MV-4-11 (cell line): ENCODE measurements at regions not wholly inside any gene's neighbourhood (a gene's known extent, or its start where the extent isn't known, plus 50 kb on each side); places are given as distances from the start of the nearest gene placed in this dataset.
"Not testable (repeated sequence)": the region's sequence is repeated elsewhere in the genome, so short reads cannot be mapped to it uniquely, and the experiment has no call there.

Experiments used
- DNase-seq: peaks from one replicate; lab custom pipeline; 2025; lab: John Stamatoyannopoulos, UW

DNA sequence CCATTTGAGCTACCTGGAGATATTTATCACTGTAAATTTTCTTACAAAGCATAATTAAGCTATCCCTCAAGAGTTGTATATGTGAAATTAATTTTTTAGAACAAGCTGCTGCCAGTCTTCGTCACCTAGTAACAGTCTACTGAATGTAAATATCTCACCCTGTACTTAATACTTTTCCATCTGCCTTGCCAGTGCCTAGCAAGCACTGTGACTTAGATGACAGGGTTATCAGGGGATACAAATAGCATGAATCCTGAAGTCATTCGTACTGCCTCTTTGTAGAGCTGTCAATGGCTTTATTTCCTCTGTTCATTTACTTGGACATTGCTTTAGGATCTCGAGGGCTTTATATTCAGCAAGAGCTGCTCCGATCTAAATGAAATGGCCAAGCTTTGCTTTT is 763.6 kb downstream of the ADCYAP1 start:
- DNase-seq: no peak

DNA sequence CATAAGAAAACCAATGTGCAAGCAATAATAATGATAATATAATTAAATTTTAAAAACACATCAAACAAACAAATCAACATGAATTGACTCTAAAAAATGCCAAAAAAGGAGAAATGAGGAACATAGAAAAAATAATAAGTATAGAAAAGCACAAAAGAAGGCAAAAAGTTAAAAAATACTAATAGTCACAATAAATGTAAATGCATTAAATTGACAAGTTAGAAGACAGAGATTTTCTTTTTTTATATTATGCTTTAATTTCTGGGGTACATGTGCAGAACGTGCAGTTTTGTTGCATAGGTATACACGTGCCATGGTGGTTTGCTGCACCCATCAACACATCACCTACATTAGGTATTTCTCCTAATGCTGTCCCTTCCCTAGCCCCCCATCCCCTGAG is 767.0 kb downstream of the ADCYAP1 start:
- DNase-seq: not testable (repeated sequence)

DNA sequence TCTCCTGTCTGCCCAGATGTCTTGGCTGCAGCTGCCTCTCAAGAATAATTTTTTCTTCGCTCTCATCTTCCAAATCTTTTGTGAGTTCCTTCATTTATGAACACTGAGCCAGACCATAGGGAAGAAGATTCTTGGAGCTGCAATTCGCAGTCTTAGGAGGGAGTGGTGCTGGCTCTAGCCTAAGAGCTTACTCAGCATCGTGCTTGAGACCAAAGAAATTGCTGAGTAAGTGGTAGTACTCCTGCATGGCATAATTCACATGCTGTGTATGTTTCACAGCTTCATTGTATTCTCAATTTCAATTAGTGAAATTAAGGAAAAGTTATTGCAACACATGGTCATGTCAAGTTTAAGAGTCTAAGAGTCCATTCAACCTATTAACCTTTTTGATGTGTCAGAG is 771.7 kb downstream of the ADCYAP1 start:
- no peak for DNase-seq

DNA sequence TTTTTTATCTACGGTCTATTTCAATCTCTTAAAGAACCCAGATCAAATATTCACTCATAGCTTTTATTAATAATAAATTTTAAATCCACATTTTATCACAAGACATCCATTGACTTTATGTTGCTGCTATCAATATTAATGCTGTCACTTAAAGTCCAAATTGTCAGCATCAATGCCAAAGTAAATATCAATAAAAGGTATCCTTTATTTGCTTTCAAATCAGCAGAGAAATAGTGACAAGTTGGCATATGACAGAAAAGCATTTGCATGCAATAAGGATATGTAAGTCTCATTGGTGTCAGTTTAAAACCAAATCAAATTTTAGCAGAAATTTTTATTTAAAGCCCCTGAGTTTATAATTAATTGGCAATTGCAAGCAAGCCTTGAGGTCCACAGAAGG is 775.4 kb downstream of the ADCYAP1 start:
- DNase-seq: no peak

DNA sequence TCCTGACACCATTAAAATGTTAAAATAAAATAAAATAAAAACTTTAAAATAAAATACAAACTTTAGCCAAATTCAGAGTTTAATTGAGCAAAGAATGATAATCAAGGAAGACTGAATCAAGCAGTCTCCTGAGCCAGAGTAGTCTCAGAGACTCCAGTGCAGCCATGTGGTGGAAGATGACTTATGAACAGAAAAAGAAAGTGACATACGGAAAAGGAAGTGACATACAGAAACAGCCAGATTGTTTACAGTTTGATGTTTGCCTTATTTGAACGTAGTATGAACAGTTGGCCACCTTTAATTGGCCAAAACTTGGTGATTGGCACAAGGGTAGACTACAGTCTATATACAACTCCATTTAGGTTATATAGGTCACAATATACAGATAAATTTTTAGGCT is 787.2 kb downstream of the ADCYAP1 start:
- DNase-seq: no peak

DNA sequence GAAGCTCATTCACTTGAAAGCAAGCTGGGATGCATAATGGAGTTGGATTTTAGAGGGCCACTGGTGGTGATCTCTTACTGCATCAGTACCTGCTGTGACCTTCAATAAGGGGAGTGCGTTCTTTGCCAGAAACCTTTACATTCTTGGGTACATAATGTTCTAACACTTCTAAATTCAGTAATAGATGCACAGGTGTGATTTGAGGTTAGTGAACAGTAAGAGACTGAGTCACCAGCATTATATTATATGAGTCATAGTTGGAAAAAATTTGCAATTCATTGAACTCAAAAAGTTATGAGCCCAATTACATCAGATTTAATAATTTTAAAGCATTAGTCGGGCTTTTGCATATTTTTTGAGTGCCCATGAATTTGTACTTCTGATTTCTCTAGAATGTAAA is 803.3 kb downstream of the ADCYAP1 start:
- DNase-seq: no peak

DNA sequence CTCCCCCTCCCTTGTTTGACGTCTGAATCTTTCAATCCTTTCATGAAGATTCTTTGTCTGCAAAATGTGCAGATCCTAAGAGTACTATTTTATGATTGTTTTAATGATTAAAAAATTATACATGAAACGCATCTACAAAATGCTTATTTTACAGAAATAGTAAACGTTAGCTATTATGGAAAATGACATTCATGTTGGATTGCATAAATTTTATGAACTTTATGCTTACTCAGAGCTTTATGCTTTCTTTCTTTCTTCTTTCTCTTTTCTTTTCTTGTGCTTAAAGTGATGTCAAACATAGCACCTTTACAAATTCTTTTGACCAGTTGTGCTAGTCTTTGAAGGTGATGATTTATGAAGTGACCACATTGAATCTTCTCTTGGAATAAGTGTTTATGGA is 805.4 kb downstream of the ADCYAP1 start:
- no peak for DNase-seq

DNA sequence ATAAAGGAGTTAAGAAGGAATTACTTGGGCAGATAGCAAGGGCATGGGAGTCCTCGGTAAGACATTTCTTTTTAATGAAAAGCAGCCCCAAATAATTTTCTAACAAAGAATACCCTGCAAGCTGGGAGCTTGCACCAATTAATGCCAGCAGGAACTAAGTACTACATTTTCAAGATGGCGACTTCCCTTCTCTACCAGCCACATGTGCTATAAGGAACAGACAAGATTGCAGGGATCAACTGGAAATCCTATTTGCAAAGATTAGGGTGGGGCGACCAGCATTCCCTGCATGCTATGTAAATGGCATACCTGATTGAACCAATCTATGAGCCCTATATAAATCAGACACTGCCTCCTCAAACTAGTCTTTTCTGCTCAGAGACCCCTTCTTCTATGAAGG is 827.5 kb downstream of the ADCYAP1 start:
- no peak for DNase-seq

DNA sequence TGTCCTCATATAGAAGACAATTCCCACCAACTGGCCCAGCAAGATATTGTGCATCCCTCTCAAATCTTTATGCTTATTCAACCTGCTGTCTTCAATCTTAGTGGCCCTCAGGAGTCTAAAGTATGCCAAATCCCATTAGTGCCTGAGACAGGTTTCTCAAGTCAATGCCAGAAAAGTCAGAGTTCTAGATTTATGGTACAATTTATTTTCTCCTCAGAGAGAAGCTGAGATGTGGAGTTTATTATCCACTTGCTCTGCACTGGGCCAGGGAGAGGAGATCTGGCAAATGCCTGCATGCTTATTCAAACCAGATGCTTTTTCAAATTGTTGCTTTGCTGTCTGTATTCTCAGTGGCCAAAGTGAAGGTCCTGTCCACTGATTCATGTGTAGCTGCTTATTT is 825.2 kb downstream of the METTL4 start:
- no peak for DNase-seq

DNA sequence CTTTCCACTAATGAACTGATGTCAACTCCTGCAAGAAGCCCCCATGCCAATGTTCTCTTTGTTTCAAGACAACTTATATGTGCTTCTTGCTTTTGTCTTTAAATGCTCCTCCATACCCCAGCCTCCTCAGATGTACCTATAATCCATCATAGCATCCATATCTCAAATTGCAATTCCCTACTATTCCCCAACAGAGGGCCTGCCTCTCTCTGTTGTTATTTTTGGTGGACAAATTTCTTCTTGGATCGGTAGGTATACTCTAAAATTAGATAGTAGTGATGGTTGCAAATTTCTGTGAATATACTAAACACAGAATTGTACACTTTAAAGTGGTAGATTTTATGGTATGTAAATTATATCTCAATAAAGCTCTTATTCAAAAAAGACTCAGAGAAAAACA is 820.1 kb downstream of the METTL4 start:
- no peak for DNase-seq

DNA sequence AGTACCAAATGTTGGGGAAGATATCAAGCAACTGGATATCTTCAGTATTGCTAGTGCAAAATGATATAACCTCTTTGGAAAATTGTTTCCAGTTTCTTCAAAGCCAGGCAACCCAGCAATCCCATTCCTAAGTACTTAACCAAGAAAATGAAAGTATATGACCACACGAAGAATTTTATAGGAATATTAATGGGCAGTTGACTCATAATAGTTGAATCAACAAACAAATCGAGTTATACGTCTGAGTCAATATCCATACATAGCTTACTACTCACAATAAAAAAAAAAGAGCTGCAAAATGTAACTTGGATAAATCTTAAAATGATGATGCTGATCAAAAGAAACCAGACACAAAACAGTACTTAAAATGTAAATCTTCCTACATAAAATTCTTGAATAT is 810.4 kb downstream of the METTL4 start:
- DNase-seq: no peak

DNA sequence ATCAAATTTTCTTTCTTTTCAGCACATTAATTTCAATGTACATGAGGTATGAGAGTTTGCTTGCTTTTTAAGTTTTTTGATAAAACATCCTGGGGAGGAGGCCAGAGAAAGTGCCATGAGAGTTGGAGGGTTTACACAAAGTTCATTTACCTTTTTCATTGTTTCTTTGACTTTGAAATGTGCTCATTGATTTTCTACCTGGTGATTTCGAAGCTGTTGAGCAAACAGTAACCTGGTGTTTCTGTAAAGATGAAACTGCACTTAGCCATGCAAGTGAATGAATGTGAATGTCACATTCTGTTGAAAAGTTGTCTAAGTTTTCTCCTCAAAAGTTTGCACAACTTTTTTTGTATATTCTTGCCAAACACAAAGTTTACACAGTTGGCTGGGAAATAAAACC is 797.0 kb downstream of the METTL4 start:
- DNase-seq: no peak

DNA sequence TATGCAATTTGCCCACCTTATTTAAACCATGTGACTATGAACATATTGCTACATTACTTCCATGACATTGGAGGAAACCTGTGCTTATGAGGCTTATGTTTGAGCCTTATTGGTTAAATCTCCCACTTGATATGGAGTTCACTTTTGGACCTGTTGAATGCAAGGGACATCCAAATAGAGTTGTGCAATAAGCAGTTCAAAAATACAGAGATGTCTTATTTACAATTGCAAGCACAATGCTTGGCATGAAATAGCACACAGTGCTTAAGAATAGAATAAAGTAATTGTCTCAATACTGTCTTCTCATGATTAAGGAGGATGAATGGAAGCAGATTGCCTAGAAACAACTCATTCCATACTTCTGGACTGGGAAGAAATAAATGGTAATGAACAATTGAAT is 793.5 kb downstream of the METTL4 start:
- no peak for DNase-seq

DNA sequence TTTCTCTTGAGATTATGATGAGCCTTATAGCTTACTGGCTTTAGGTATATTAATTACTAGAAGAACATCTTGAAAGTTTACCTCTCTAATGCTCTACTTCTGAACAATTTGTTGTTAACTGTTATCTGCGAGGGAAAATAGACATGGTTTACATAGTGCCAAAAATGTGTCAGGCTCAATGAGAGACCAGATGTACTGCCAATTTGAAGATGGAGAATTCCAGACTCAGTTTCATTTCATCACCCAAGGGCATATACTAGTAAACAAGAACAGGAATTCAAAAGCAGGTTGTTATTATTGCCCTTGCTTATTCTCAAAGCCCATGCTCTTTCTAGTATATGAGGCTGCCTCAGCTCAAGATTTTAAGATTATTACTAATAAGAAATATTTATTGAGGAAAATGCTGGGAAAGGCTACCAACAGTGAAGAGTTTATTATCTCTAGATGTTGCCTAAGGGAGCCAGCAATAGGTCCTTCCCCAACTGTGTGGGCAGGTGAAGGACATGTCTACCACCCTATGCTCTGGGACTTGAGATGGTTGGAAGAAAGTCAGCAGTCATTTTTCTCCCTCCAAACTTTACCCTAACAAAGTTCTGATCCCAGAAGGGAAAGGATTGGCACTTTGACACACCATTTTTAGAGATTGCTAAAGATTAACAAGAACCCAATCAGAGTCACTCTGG is 792.7 kb downstream of the METTL4 start:
- no peak for DNase-seq

DNA sequence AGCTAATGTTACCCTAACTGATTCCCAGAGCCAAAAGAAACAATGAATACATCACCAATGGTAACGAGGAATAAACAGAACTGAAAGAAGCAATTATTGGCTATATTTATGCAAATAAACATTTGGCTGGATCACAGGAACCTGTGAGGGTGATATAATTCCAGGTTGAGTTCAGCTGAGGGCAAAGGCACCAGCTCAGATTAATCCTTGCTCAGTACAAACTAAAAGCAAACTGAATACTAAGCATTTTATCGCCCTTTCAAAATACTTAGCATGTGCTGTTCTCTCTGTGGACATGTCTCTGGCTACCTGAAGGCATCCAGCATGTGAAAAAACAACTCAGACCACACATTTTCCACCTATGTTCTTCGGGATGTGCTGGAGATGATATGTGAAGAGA is 791.7 kb downstream of the METTL4 start:
- DNase-seq: no peak

DNA sequence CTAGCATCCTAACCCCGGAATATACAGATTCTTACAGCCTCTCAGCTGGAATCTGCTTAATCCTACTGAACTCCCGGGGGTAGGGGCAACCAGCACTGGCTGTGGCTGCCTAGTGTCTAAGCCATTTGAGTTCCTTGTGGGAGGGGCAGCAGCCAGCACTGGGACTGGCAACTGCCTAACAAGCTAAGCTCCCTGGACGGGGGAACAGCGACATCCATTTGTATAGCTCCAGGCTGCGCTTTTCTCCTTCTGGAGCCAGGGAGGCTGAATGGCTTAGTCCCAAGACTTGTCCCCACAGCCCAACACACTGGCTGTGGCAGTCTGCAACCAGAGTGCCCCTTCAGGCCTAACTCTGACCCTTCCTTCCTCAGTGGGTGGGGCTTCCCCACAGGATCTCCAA is 787.2 kb downstream of the METTL4 start:
- no peak for DNase-seq

DNA sequence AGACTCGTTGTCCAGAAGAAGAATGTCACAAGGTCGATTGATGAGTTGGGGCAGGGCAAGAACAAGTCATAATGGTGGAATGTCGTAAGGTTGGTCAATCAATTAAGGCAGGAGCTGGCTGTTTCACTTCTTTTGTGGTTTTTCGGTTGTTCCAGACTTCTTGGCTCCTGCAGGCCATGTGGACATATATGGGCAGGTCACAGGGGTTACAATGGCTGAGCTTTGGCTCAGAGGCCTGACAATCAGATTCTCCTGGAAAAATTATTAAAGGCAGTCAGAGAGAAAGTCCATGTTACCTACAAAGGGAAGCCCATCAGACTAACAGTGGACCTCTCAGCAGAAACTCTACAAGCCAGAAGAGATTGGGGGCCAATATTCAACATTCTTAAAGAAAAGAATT is 785.3 kb downstream of the METTL4 start:
- DNase-seq: peak; percentile 57

DNA sequence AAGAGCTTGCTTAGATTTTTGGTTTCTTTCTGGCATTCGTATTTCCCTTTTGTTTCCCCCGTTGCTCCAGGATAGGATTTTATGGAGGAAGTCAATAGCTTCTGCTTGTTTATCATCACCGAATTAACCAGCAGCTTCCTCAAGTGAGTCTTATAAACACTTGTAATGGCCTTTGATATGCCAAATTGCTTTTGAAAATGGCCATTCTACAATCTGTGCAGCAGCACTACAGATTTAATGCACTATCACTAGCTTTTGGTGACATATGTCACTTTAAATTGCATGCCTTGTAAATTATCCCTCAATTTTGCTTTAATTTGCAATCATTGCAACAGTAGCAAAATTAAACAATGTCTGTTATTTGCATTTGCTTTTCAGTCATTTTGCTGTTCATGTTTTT is 774.7 kb downstream of the METTL4 start:
- DNase-seq: no peak

DNA sequence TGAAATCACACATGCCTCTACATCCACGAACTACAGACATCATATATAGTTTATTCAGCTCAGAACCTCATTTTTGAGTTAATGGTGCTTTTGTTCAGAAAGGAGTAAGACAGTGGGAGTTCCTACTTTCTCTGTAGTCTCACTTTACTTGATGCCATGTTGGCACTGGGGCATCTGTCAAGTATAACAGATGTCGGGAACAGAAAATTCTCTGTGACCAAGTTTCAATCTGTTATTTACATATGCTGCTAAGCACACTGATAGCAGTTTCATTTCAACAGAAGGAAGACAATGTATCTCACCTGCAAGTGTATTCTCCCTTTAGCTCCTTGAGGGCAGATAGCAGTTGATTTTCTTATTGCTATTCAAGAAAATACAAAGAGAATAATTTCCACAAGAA is 774.1 kb downstream of the METTL4 start:
- no peak for DNase-seq

DNA sequence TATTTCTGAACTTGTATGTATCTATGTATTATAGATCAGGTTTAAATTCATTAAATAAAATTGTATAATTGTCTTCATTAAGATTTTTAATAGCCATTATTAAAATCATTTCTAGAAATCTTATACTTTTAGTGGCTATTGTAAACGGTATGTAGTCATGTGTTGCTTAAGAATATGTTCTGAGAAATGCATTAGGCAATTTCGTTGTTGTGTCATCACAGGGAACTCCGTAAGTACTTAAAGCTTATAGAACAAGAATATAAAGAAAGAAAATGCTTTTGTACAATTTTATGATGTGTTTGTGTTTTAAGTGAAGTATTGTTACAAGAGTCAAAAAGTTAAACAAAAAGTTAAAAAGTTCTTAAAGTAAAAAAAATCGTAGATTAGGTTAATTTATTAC is 765.8 kb downstream of the METTL4 start:
- DNase-seq: peak; percentile 56

DNA sequence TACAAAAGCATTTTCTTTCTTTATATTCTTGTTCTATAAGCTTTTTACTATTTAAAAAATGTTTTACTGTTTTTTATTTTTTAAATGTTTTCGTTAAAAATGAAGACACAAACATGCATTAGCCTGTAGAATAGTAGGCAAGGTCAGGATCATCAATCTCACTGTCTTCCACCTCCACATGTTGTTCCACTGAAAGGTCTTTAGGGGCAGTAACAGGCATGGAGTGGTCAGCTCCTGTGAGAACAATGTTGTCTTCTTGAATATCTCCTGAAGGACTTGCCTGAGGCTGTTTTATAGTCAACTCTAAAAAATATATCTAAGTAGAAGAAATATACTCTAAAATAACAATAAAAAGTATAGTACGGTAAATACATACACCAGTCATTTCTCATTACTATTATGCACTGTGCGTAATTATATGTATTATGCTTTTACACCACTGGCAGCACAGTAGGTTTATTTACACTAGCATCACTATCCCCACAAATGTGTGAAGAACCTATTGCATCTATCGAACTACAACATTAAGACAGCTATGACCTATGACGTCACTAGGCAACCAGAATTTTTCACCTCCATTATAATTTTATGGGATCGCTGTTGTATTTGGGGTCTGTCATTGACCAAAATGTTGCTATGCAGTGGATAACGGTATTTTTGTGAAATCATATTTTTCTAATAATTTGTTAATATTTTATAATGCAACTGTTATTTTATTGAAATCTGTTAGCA is 764.3 kb downstream of the METTL4 start:
- DNase-seq: no peak

DNA sequence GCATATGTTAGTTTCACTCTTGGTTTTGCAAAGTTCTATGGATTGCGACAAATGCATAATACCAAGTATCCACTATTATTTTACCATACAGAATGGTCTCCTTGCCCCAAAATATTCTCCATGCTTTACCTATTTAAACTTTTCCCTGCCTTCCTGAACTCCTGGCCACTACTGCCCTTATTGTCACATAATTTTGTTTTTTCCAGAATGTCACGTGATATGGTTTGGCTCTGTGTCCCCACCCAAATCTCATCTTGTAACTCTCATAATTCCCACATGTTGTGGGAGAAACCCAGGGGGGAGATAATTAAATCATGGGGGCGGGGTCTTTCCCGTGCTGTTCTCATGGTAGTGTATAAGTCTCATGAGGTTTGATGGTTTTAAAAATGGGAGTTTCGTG is 760.0 kb downstream of the METTL4 start:
- no peak for DNase-seq

DNA sequence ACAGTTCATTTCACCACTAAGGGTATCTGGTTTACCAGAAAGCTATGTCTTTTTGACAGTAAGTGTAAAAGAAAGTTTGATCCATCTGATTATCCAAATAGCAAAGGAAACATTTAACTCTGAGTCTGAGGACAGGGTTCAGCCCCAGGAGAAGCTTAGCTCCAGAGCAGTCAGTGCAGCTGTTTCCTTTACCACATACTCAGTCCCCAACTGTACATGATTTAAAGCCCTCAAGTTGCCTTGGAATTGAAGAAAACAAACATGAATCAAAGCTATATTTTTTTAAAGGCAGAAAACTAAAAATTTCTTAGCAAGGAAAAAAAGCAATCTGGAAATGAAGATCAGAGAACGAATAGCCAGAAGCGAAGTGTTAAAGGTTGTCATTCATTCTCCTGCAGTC is 746.0 kb downstream of the METTL4 start:
- no peak for DNase-seq

DNA sequence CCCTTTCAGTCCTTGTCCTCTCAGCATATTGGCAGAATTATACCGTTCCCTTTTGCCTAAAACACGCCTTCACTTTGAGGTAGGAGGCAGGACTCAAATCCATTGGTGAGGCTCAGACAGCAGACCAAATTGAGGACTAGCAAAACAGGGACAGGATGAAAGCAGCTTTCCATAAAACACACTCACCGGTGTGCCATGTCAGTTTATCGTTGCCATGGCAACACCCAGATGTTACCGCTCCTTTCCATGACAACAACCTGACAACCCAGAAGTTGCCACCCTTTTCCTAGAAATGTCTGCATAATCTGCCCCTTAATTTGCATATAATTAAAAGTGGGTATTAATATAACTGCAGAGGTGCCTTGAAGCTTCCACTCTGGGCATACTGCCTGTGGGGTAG is 730.4 kb downstream of the METTL4 start:
- DNase-seq: no peak
